K562 (cell line): ENCODE measurements at regions not wholly inside any gene's neighbourhood (a gene's known extent, or its start where the extent isn't known, plus 50 kb on each side); places are given as distances from the start of the nearest gene placed in this dataset.

Experiments
- ATAC-seq: fragments of 200-7000 bp; cut with Tn5 transposase; 3 replicates; pipeline ENCODE4 v1.9.1; 2020; ENCODE audit warnings: moderate library complexity
- BruUV-seq: library from RNA; stranded (reverse); fragments of 400-500 nt; replicated peaks from 2 replicates; lab custom pipeline; 2021; lab: Mats Ljungman, UMichigan
- CTCF ChIA-PET: fragments of 300-600 bp; formaldehyde crosslinking; extraction: SDS; loops from one replicate; lab custom pipeline; 2021; ENCODE audit warnings: low intra/inter-chr PET ratio; lab: Yijun Ruan, JAX
- POLR2A ChIA-PET: fragments of 300-600, 350-650 bp; sonication (Branson Sonifier 250); formaldehyde crosslinking; extraction: SDS; loops from one replicate; lab custom pipeline; 2021; ENCODE audit warnings: antibody characterized with exemption, inconsistent platforms; lab: Yijun Ruan, JAX
- DNase-seq, 4 experiments: peaks; one replicate each; pipeline versions ENCODE4 v3.0.0 to v3.0.0-alpha.2; 2011 to 2018; ENCODE audit warnings: low spot score in 3 of 4, mixed read lengths in 3 of 4; ENCODE audit errors: extremely low read depth in 1 of 4
- FAIRE-seq: peaks from 2 replicates; lab custom pipeline; 2011; peaks lifted over from hg19 to GRCh38; lab: Jason Lieb, UNC
- H2AFZ ChIP-seq: 2 replicates; pipeline ENCODE4 v1.6.0; 2011; ENCODE audit warnings: low read depth, low read length, control low read depth, inconsistent platforms
- H3K27ac ChIP-seq: fragments of 200-600 bp; 3 replicates; pipeline ENCODE4 v1.8.0; 2011; ENCODE audit warnings: low read depth, mild to moderate bottlenecking, control low read depth, inconsistent platforms, low read length, moderate library complexity, mixed read lengths; ENCODE audit errors: extremely low read depth
- H3K27me3 ChIP-seq, 2 experiments: fragments of 300-600 bp in 1 of 2; 2 replicates in 1 of 2; 3 replicates in 1 of 2; pipeline versions ENCODE4 v1.6.0 to v1.8.0; 2011; ENCODE audit warnings: inconsistent platforms in 2 of 2, low read length in 2 of 2, mild to moderate bottlenecking in 1 of 2, mixed read lengths in 1 of 2, moderate library complexity in 1 of 2; ENCODE audit not compliant: control insufficient read depth in 2 of 2, insufficient read depth in 2 of 2
- H3K36me3 ChIP-seq: fragments of 300-600 bp; 3 replicates; pipeline ENCODE4 v1.8.0; 2011; ENCODE audit warnings: mild to moderate bottlenecking, low read length, inconsistent platforms; ENCODE audit not compliant: control insufficient read depth, insufficient read depth
- H3K4me1 ChIP-seq, 2 experiments: fragments of 200-600 bp in 1 of 2; replicated peaks in 1 of 2; 2 replicates in 1 of 2; 3 replicates in 1 of 2; pipeline versions ENCODE4 v1.5.1 to v1.8.0; 2011; ENCODE audit warnings: inconsistent platforms in 2 of 2, low read length in 2 of 2, mild to moderate bottlenecking in 1 of 2, mixed read lengths in 1 of 2, moderate library complexity in 1 of 2; ENCODE audit not compliant: control insufficient read depth in 2 of 2, insufficient read depth in 2 of 2
- H3K4me2 ChIP-seq: 2 replicates; pipeline ENCODE4 v1.6.1; 2011; ENCODE audit warnings: low read length, control low read depth, inconsistent platforms, mixed read lengths; ENCODE audit not compliant: insufficient read depth
- H3K4me3 ChIP-seq: fragments of 200-600 bp; sonication (generic), shearing (Covaris generic); 2 replicates; pipeline ENCODE4 v1.5.1; 2016; ENCODE audit warnings: control low read depth, inconsistent platforms
- H3K79me2 ChIP-seq: fragments of 200-600 bp; 3 replicates; pipeline ENCODE4 v1.8.0; 2011; ENCODE audit warnings: low read length, inconsistent platforms; ENCODE audit not compliant: control insufficient read depth, insufficient read depth
- H3K9ac ChIP-seq, 2 experiments: 2 replicates each; pipeline versions ENCODE4 v1.6.0 to v1.6.1; 2011; ENCODE audit warnings: low read depth in 2 of 2, low read length in 2 of 2, control low read depth in 1 of 2, inconsistent platforms in 1 of 2, mild to moderate bottlenecking in 1 of 2, mixed read lengths in 1 of 2; ENCODE audit not compliant: insufficient read depth in 1 of 2
- H3K9me1 ChIP-seq: one replicate; pipeline ENCODE4 v1.6.0; 2011; ENCODE audit warnings: inconsistent platforms, mild to moderate bottlenecking, low read length, moderate library complexity; ENCODE audit not compliant: control insufficient read depth, insufficient read depth
- H3K9me3 ChIP-seq: replicated peaks from 2 replicates; pipeline ENCODE4 v1.5.1; 2011; ENCODE audit warnings: low read depth, low read length, inconsistent platforms; ENCODE audit not compliant: control insufficient read depth, insufficient read depth
- H4K20me1 ChIP-seq: replicated peaks from 2 replicates; pipeline ENCODE4 v1.6.1; 2011; ENCODE audit warnings: low read length, inconsistent platforms, mixed read lengths; ENCODE audit not compliant: control insufficient read depth, insufficient read depth
- CHD1 ChIP-seq: fragments of 200-600 bp; sonication (generic); IDR thresholded peaks from one replicate; pipeline ENCODE4 v1.6.1; 2012; ENCODE audit warnings: mild to moderate bottlenecking, moderate library complexity, low read length, inconsistent platforms
- KDM2B ChIP-seq: fragments of 250-450 bp; sonication (Bioruptor Pico); IDR thresholded peaks from 2 replicates; pipeline ENCODE4 v1.8.0; 2021; ENCODE audit warnings: mild to moderate bottlenecking, moderate library complexity
- TFAM ChIP-seq: fragments of 250-450 bp; sonication (Bioruptor Pico); conservative IDR thresholded peaks from 2 replicates; pipeline ENCODE4 v1.5.0; 2021; ENCODE audit warnings: mild to moderate bottlenecking, moderate library complexity
- ZFX ChIP-seq: sonication (generic); formaldehyde crosslinking; IDR thresholded peaks from 2 replicates; pipeline ENCODE4 v1.8.0; 2022; ENCODE audit warnings: mild to moderate bottlenecking, missing genetic modification reagents, moderate library complexity
- ZNF121 ChIP-seq: sonication (generic); formaldehyde crosslinking; conservative IDR thresholded peaks from 2 replicates; pipeline ENCODE4 v1.8.0; 2022; ENCODE audit warnings: missing genetic modification reagents
- ZNF24 ChIP-seq: fragments of 450-650 bp; IDR thresholded peaks from 2 replicates; pipeline ENCODE4 v1.6.1; 2016
- ZNF253 ChIP-seq: fragments of 250-450 bp; sonication (Bioruptor Pico); conservative IDR thresholded peaks from 2 replicates; pipeline ENCODE4 v1.6.1; 2021; ENCODE audit warnings: mild to moderate bottlenecking
- ZNF609 ChIP-seq: sonication (generic); formaldehyde crosslinking; IDR thresholded peaks from 2 replicates; pipeline ENCODE4 v1.8.1; 2023; ENCODE audit warnings: missing genetic modification reagents, mild to moderate bottlenecking, borderline replicate concordance
- ZNF717 ChIP-seq: fragments of 250-450 bp; sonication (Bioruptor Pico); IDR thresholded peaks from 2 replicates; pipeline ENCODE4 v1.5.0; 2021
- WGBS: fragments of 100-300 bp; shearing (Covaris generic); methylation state at CpG from one replicate; pipeline ENCODE4 v1.1.6; 2016; ENCODE audit warnings: low coverage, mixed read lengths; ENCODE audit not compliant: insufficient coverage; ENCODE audit errors: missing lambda C conversion rate; 5-methylcytosine and 5-hydroxymethylcytosine counted together
- in situ Hi-C: fragments of 300-500 bp; cut with MboI; formaldehyde crosslinking; loops from 4 replicates; pipeline ENCODE4 v1.15.0; 2018; ENCODE audit warnings: inconsistent platforms, mixed read lengths
- intact Hi-C: fragments of 100-400 bp; cut with micrococcal nuclease; formaldehyde crosslinking; loops from 2 replicates; pipeline ENCODE4 v1.14.2; 2022
- TF ChIP-seq, protein P1 (sequence below): IDR thresholded peaks from 3 replicates; pipeline ENCODE4 v1.6.1; 2011; ENCODE audit warnings: borderline replicate concordance, mild to moderate bottlenecking, moderate library complexity; ENCODE audit not compliant: insufficient read length; ENCODE audit errors: extremely low read depth
- TF ChIP-seq, protein P2 (sequence below): fragments of 450-650 bp; formaldehyde crosslinking; conservative IDR thresholded peaks from 2 replicates; pipeline ENCODE4 v1.4.0; 2022; ENCODE audit warnings: mild to moderate bottlenecking, missing genetic modification characterization
- TF ChIP-seq, protein P3 (sequence below): fragments of 250-450 bp; sonication (Bioruptor Pico); IDR thresholded peaks from 2 replicates; pipeline ENCODE4 v1.8.0; 2021; ENCODE audit warnings: moderate library complexity, mild to moderate bottlenecking, inconsistent platforms

DNA sequence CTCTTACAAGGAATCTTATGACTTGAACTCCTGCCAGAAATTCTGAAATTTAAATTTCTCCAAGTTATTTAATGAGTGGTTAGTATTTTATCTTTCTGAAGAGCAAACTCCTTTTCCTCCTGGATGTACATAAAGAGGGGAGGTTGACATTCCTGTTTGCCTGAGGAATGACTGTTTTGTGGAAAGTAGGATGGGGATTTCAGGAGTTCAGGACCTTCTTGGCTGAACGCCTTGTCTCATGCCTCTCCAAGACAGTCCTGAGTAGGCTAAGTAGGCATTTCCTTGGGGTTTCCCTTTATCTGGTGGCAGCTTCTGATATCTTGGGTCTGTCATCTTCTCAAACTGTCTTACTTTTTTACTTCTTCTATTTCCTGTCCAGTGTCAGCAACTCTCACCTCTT, 356.6 kb downstream of the TDRD3 start (continued):
- TF ChIP-seq, protein P1, sequence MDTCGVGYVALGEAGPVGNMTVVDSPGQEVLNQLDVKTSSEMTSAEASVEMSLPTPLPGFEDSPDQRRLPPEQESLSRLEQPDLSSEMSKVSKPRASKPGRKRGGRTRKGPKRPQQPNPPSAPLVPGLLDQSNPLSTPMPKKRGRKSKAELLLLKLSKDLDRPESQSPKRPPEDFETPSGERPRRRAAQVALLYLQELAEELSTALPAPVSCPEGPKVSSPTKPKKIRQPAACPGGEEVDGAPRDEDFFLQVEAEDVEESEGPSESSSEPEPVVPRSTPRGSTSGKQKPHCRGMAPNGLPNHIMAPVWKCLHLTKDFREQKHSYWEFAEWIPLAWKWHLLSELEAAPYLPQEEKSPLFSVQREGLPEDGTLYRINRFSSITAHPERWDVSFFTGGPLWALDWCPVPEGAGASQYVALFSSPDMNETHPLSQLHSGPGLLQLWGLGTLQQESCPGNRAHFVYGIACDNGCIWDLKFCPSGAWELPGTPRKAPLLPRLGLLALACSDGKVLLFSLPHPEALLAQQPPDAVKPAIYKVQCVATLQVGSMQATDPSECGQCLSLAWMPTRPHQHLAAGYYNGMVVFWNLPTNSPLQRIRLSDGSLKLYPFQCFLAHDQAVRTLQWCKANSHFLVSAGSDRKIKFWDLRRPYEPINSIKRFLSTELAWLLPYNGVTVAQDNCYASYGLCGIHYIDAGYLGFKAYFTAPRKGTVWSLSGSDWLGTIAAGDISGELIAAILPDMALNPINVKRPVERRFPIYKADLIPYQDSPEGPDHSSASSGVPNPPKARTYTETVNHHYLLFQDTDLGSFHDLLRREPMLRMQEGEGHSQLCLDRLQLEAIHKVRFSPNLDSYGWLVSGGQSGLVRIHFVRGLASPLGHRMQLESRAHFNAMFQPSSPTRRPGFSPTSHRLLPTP = no peak
- TF ChIP-seq ZNF121 = no peak
- TF ChIP-seq KDM2B (CRISPR knock-in tag) = no peak
- TF ChIP-seq ZFX (CRISPR knock-in tag) = no peak
- TF ChIP-seq, protein P2, sequence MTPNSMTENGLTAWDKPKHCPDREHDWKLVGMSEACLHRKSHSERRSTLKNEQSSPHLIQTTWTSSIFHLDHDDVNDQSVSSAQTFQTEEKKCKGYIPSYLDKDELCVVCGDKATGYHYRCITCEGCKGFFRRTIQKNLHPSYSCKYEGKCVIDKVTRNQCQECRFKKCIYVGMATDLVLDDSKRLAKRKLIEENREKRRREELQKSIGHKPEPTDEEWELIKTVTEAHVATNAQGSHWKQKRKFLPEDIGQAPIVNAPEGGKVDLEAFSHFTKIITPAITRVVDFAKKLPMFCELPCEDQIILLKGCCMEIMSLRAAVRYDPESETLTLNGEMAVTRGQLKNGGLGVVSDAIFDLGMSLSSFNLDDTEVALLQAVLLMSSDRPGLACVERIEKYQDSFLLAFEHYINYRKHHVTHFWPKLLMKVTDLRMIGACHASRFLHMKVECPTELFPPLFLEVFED (CRISPR knock-in tag) = no peak
- TF ChIP-seq ZNF717 = no peak
- no peak for TF ChIP-seq ZNF253 (CRISPR knock-in tag)

DNA sequence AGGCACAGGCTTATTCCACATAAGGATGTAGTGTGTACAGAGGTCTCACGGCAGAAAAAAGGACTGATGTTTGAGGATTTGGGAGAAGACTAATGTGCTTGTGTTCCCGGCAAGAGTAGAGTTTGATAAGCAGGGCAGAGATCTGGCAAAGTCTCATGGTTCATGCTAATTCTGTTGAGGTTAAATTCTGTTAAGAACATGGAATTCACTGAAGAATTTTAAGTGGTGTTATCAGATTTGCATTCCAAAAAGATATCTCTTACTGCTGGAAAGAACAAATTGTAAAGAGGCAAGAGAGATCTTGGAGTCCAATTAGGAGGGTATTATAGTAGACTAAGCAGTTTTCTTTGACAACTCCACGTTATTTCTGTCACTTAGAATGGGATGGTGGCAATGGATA, 348.3 kb downstream of the TDRD3 start:
- H3K36me3 ChIP-seq = no peaks in the 10 kb centered on the region
- intact Hi-C loops (no loop called here), in situ Hi-C loops (no loop called here)
- WGBS = 0% methylated on average over 3 of the region's 3 CpGs
- H3K9me3 ChIP-seq = no peaks in the 10 kb centered on the region
- H3K9me1 ChIP-seq = no peaks in the 10 kb centered on the region
- no peak overlapping the region for H2AFZ ChIP-seq
- DNase-seq = no peak
- no TSS peak for BruUV-seq
- no peak overlapping the region for H3K4me2 ChIP-seq
- FAIRE-seq = no peak
- H3K4me1 ChIP-seq = no peaks in the 10 kb centered on the region
- ChIA-PET POLR2A (interaction anchor here (0.6 kb wide), 1 partner anchor 367 kb away, joined by 3 read pairs; no protein-coding TSS in a partner anchor), CTCF (no interaction called here)
- H3K4me3 ChIP-seq = no peak overlapping the region
- H3K27ac ChIP-seq = no peak overlapping the region
- H3K9ac ChIP-seq = no peak overlapping the region
- ATAC-seq = no peak
- H4K20me1 ChIP-seq = no peaks in the 10 kb centered on the region
- H3K27me3 ChIP-seq = no peaks in the 10 kb centered on the region
- no peaks in the 10 kb centered on the region for H3K79me2 ChIP-seq
- TF ChIP-seq ZNF24 (no peak), TFAM (CRISPR knock-in tag) (no peak), ZNF609 (CRISPR knock-in tag) (no peak), CHD1 (no peak)
- TF ChIP-seq, protein P3, sequence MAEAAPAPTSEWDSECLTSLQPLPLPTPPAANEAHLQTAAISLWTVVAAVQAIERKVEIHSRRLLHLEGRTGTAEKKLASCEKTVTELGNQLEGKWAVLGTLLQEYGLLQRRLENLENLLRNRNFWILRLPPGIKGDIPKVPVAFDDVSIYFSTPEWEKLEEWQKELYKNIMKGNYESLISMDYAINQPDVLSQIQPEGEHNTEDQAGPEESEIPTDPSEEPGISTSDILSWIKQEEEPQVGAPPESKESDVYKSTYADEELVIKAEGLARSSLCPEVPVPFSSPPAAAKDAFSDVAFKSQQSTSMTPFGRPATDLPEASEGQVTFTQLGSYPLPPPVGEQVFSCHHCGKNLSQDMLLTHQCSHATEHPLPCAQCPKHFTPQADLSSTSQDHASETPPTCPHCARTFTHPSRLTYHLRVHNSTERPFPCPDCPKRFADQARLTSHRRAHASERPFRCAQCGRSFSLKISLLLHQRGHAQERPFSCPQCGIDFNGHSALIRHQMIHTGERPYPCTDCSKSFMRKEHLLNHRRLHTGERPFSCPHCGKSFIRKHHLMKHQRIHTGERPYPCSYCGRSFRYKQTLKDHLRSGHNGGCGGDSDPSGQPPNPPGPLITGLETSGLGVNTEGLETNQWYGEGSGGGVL (CRISPR knock-in tag) = no peak
